ENCODE measurements at regions not wholly inside any gene's neighbourhood (a gene's known extent, or its start where the extent isn't known, plus 50 kb on each side); places are given as distances from the start of the nearest gene placed in this dataset.

GRCh38 chr21:21818898-21819297, 820.7 kb downstream of the NCAM2 start:
- TF ChIP-seq POLR2AphosphoS5 (IDR thresholded peaks at IDR 0.05; ENCODE audit: low read depth, low read length) (no peak), REST (IDR thresholded peaks at IDR 0.05; ENCODE audit: insufficient read depth in 1 of 2, low read depth in 2 of 2, low read length in 2 of 2) (no peak), TAF1 (IDR thresholded peaks at IDR 0.05; ENCODE audit: borderline replicate concordance, insufficient read depth, low read length) (no peak), SIN3A (IDR thresholded peaks at IDR 0.05; ENCODE audit: borderline replicate concordance, insufficient read depth, low read length) (no peak)
